ENCODE measurements at regions not wholly inside any gene's neighbourhood (a gene's known extent, or its start where the extent isn't known, plus 50 kb on each side); places are given as distances from the start of the nearest gene placed in this dataset.

GRCh38 chr2:101016-101415 lies 54.7 kb upstream of the FAM110C start:
- no peak overlapping the region for H3K4me3 Mint-ChIP-seq
- no peaks in the 10 kb centered on the region for H3K27me3 ChIP-seq (ENCODE audit: control insufficient read depth, insufficient read depth, low read length, poor library complexity, severe bottlenecking)
- no peak for DNase-seq
- H3K4me1 ChIP-seq (ENCODE audit: control insufficient read depth, insufficient read depth, low read length) = no peaks in the 10 kb centered on the region
- no peaks in the 10 kb centered on the region for H3K36me3 ChIP-seq (ENCODE audit: control insufficient read depth, insufficient read depth, low read length)
- no peaks in the 10 kb centered on the region for H3K27me3 Mint-ChIP-seq (ENCODE audit: insufficient read depth)
- no peaks in the 10 kb centered on the region for H3K9me3 ChIP-seq (ENCODE audit: control insufficient read depth, low read length)
- H3K27ac ChIP-seq (ENCODE audit: low read depth, low read length) = no peak overlapping the region
- 87% methylated on average over 9 of the region's 11 CpGs; no CpG with 5 or more reads in 1 of the 2 experiments for WGBS, 2 experiments (ENCODE audit: insufficient coverage in 1 of 2, insufficient read length in 1 of 2)
- peaks cover 27% of the 10 kb centered on the region for H3K9me3 Mint-ChIP-seq
- H3K27ac Mint-ChIP-seq = no peak overlapping the region
- TF ChIP-seq CTCF (conservative IDR thresholded peaks at IDR 0.05) = no peak
- no peaks in the 10 kb centered on the region for H3K36me3 Mint-ChIP-seq (ENCODE audit: low read depth)
- H3K4me3 ChIP-seq (ENCODE audit: low read length) = no peak overlapping the region
- no peak overlapping the region for H3K9ac ChIP-seq (ENCODE audit: extremely low read depth, low read length, poor library complexity, severe bottlenecking)
- no peaks in the 10 kb centered on the region for H3K4me1 Mint-ChIP-seq

All from endodermal cell (in vitro differentiated cells).